Mesenchymal stem cell (in vitro differentiated cells and primary cell): ENCODE measurements at regions not wholly inside any gene's neighbourhood (a gene's known extent, or its start where the extent isn't known, plus 50 kb on each side); places are given as distances from the start of the nearest gene placed in this dataset.

Experiments used
- DNase-seq: peaks from one replicate; pipeline ENCODE4 v3.0.0-alpha.2; 2013
- H2AFZ ChIP-seq: one replicate; pipeline ENCODE4 v1.6.1; 2013; ENCODE audit warnings: low read depth, mild to moderate bottlenecking, control low read depth, inconsistent platforms, low read length, moderate library complexity
- H2AK5ac ChIP-seq: 2 replicates; pipeline ENCODE4 v1.6.1; 2013; ENCODE audit warnings: low read length, moderate library complexity, mild to moderate bottlenecking, inconsistent platforms; ENCODE audit not compliant: severe bottlenecking
- H2BK120ac ChIP-seq: one replicate; pipeline ENCODE4 v1.6.1; 2013; ENCODE audit warnings: low read depth, mild to moderate bottlenecking, inconsistent platforms, low read length, moderate library complexity
- H2BK12ac ChIP-seq, 2 experiments: one replicate each; pipeline ENCODE4 v1.6.1; 2013; ENCODE audit warnings: inconsistent platforms in 2 of 2, low read length in 2 of 2, mild to moderate bottlenecking in 2 of 2, moderate library complexity in 2 of 2, control low read depth in 1 of 2
- H2BK15ac ChIP-seq: one replicate; pipeline ENCODE4 v1.6.1; 2013; ENCODE audit warnings: mild to moderate bottlenecking, low read depth, inconsistent platforms; ENCODE audit not compliant: poor library complexity, severe bottlenecking
- H2BK5ac ChIP-seq: 2 replicates; pipeline ENCODE4 v1.6.1; 2013; ENCODE audit warnings: low read depth, mild to moderate bottlenecking, low read length, control low read depth, inconsistent platforms; ENCODE audit not compliant: poor library complexity, severe bottlenecking
- H3K14ac ChIP-seq, 2 experiments: one replicate each; pipeline ENCODE4 v1.6.1; 2013; ENCODE audit warnings: inconsistent platforms in 2 of 2, low read length in 2 of 2, control low read depth in 1 of 2, mild to moderate bottlenecking in 1 of 2, moderate library complexity in 1 of 2
- H3K18ac ChIP-seq, 2 experiments: one replicate each; pipeline ENCODE4 v1.6.1; 2013; ENCODE audit warnings: inconsistent platforms in 2 of 2, low read length in 2 of 2, control low read depth in 1 of 2, low read depth in 1 of 2, mild to moderate bottlenecking in 1 of 2
- H3K23ac ChIP-seq, 2 experiments: one replicate each; pipeline ENCODE4 v1.6.1; 2013; ENCODE audit warnings: inconsistent platforms in 2 of 2, low read length in 2 of 2, mild to moderate bottlenecking in 2 of 2, moderate library complexity in 2 of 2, control low read depth in 1 of 2
- H3K27ac ChIP-seq: 2 replicates; pipeline ENCODE4 v1.5.1; 2013; ENCODE audit warnings: mild to moderate bottlenecking, moderate library complexity, low read length, control low read depth, inconsistent platforms; ENCODE audit not compliant: poor library complexity, severe bottlenecking
- H3K27me3 ChIP-seq, 2 experiments: 2 replicates each; pipeline versions ENCODE4 v1.6.1 to v1.7.0; 2013; ENCODE audit warnings: low read length in 2 of 2, mild to moderate bottlenecking in 2 of 2, moderate library complexity in 2 of 2, control low read depth in 1 of 2, inconsistent platforms in 1 of 2; ENCODE audit not compliant: control insufficient read depth in 1 of 2, insufficient read depth in 1 of 2
- H3K36me3 ChIP-seq, 2 experiments: 2 replicates each; pipeline versions ENCODE4 v1.6.1 to v1.7.0; 2013; ENCODE audit warnings: low read length in 2 of 2, control low read depth in 1 of 2, inconsistent platforms in 1 of 2, low read depth in 1 of 2, mild to moderate bottlenecking in 1 of 2; ENCODE audit not compliant: insufficient read depth in 2 of 2, control insufficient read depth in 1 of 2
- H3K4ac ChIP-seq, 2 experiments: one replicate each; pipeline ENCODE4 v1.6.1; 2013; ENCODE audit warnings: inconsistent platforms in 2 of 2, low read length in 2 of 2, mild to moderate bottlenecking in 2 of 2, moderate library complexity in 2 of 2, control low read depth in 1 of 2, low read depth in 1 of 2
- H3K4me1 ChIP-seq: 2 replicates; pipeline ENCODE4 v1.6.1; 2013; ENCODE audit warnings: low read depth, low read length, control low read depth; ENCODE audit not compliant: control insufficient read depth, insufficient read depth
- H3K4me2 ChIP-seq: 2 replicates; pipeline ENCODE4 v1.6.1; 2013; ENCODE audit warnings: low read length, mild to moderate bottlenecking, inconsistent platforms; ENCODE audit not compliant: poor library complexity, severe bottlenecking
- H3K4me3 ChIP-seq, 2 experiments: 2 replicates each; pipeline versions ENCODE4 v1.5.1 to v1.7.0; 2013; ENCODE audit warnings: low read length in 2 of 2, mild to moderate bottlenecking in 2 of 2, control low read depth in 1 of 2, low read depth in 1 of 2; ENCODE audit not compliant: insufficient read depth in 1 of 2
- H3K79me1 ChIP-seq: replicated peaks from 2 replicates; pipeline ENCODE4 v1.6.1; 2013; ENCODE audit warnings: mild to moderate bottlenecking, control low read depth, low read length, inconsistent platforms; ENCODE audit not compliant: poor library complexity, severe bottlenecking
- H3K9ac ChIP-seq: 2 replicates; pipeline ENCODE4 v1.7.0; 2013; ENCODE audit warnings: mild to moderate bottlenecking, low read length, moderate library complexity
- H3K9me3 ChIP-seq: 2 replicates; pipeline ENCODE4 v1.7.0; 2013; ENCODE audit warnings: mild to moderate bottlenecking, low read length; ENCODE audit not compliant: control insufficient read depth
- H4K8ac ChIP-seq: one replicate; pipeline ENCODE4 v1.6.1; 2013; ENCODE audit warnings: inconsistent platforms, mild to moderate bottlenecking, low read length, moderate library complexity
- H4K91ac ChIP-seq: one replicate; pipeline ENCODE4 v1.6.1; 2013; ENCODE audit warnings: mild to moderate bottlenecking, low read length, inconsistent platforms
- WGBS: methylation state at CpG from one replicate; pipeline ENCODE4 v1.1.7; 2013; ENCODE audit warnings: mixed read lengths; 5-methylcytosine and 5-hydroxymethylcytosine counted together

GRCh38 chr4:106629268-106629625, 260.7 kb upstream of the GIMD1 start:
- Histone ChIP-seq H4K91ac (no peak overlapping the region), H3K79me1 (no peaks in the 10 kb centered on the region), H3K4me2 (no peak overlapping the region), H3K9me3 (no peaks in the 10 kb centered on the region), H3K9ac (no peak overlapping the region), H2BK15ac (no peak overlapping the region), H2BK5ac (no peak overlapping the region), H2BK12ac (no peak overlapping the region), H3K23ac (no peak overlapping the region), H2BK120ac (no peak overlapping the region), H3K18ac (no peak overlapping the region), H3K27ac (no peak overlapping the region), H3K14ac (no peak overlapping the region), H3K4ac (no peak overlapping the region), H3K36me3 (no peaks in the 10 kb centered on the region), H4K8ac (no peak overlapping the region), H3K4me3 (no peak overlapping the region), H3K4me1 (no peaks in the 10 kb centered on the region), H2AK5ac (no peak overlapping the region), H3K27me3 (no peaks in the 10 kb centered on the region), H2AFZ (no peak overlapping the region)
- no peak for DNase-seq
- no CpG with 5 or more reads among the region's 1 CpG for WGBS

GRCh38 chr4:106628586-106629267, 260.1 kb upstream of the GIMD1 start:
- H2BK15ac ChIP-seq, result no peak overlapping the region
- no peaks in the 10 kb centered on the region for H3K4me1 ChIP-seq
- no peak overlapping the region for H3K23ac ChIP-seq
- H3K9ac ChIP-seq, result no peak overlapping the region
- H3K4ac ChIP-seq, result no peak overlapping the region
- no peak overlapping the region for H2AK5ac ChIP-seq
- no peak overlapping the region for H4K8ac ChIP-seq
- no peak for DNase-seq
- H3K14ac ChIP-seq, result no peak overlapping the region
- no peak overlapping the region for H3K27ac ChIP-seq
- H3K36me3 ChIP-seq, result no peaks in the 10 kb centered on the region
- no peak overlapping the region for H3K4me3 ChIP-seq
- no peak overlapping the region for H3K4me2 ChIP-seq
- no peak overlapping the region for H4K91ac ChIP-seq
- no peak overlapping the region for H3K18ac ChIP-seq
- no peak overlapping the region for H2AFZ ChIP-seq
- no peaks in the 10 kb centered on the region for H3K9me3 ChIP-seq
- H3K79me1 ChIP-seq, result no peaks in the 10 kb centered on the region
- H2BK120ac ChIP-seq, result no peak overlapping the region
- no peak overlapping the region for H2BK5ac ChIP-seq
- H3K27me3 ChIP-seq, result no peaks in the 10 kb centered on the region
- H2BK12ac ChIP-seq, result no peak overlapping the region
- 80% methylated on average over 3 of the region's 4 CpGs for WGBS

- no peak overlapping the region for H2BK5ac ChIP-seq
- no peak overlapping the region for H3K4ac ChIP-seq
- H3K18ac ChIP-seq, result no peak overlapping the region
- H2BK15ac ChIP-seq, result no peak overlapping the region
- no peak overlapping the region for H4K8ac ChIP-seq
- no peak overlapping the region for H3K14ac ChIP-seq
- no peaks in the 10 kb centered on the region for H3K36me3 ChIP-seq
- no peaks in the 10 kb centered on the region for H3K9me3 ChIP-seq
- H3K79me1 ChIP-seq, result no peaks in the 10 kb centered on the region
- DNase-seq, result no peak
- H3K23ac ChIP-seq, result no peak overlapping the region
- H4K91ac ChIP-seq, result no peak overlapping the region
- no CpG with 5 or more reads among the region's 3 CpGs for WGBS
- no peak overlapping the region for H3K27ac ChIP-seq
- H3K27me3 ChIP-seq, result no peaks in the 10 kb centered on the region
- H3K4me3 ChIP-seq, result no peak overlapping the region
- H3K4me1 ChIP-seq, result no peaks in the 10 kb centered on the region
- no peak overlapping the region for H3K9ac ChIP-seq
- H2BK12ac ChIP-seq, result no peak overlapping the region
- H2AFZ ChIP-seq, result no peak overlapping the region
- H2AK5ac ChIP-seq, result no peak overlapping the region
- H3K4me2 ChIP-seq, result no peak overlapping the region
- no peak overlapping the region for H2BK120ac ChIP-seq
Measured at GRCh38 chr4:106627051-106627450, 258.5 kb upstream of the GIMD1 start.

DNA sequence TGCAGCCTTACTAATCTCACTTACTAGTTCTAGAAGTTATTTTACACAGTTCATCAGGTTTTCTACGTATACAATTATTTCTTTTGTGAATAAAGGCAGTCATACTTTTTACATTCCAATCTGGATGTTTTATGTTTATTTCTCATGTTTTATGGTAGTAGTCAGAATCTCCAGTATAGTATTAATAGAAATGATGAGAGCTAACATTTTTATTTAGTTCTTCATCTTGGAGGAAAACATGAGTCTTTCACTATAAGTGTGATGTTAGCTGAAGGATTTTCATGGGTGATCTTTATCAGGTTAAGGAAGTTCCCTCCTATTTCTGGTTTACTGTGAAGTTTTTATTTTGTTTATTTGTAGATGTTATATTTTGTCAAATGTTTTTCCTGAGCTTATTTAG, 256.1 kb upstream of the GIMD1 start:
- Histone ChIP-seq H4K8ac (no peak overlapping the region), H3K9ac (no peak overlapping the region), H3K4me1 (no peaks in the 10 kb centered on the region), H2BK12ac (no peak overlapping the region), H3K79me1 (no peaks in the 10 kb centered on the region), H3K4me3 (no peak overlapping the region), H2AK5ac (no peak overlapping the region), H3K14ac (no peak overlapping the region), H2BK5ac (no peak overlapping the region), H3K36me3 (no peaks in the 10 kb centered on the region), H4K91ac (no peak overlapping the region), H3K18ac (no peak overlapping the region), H3K4me2 (no peak overlapping the region), H3K27me3 (no peaks in the 10 kb centered on the region), H3K27ac (no peak overlapping the region), H3K23ac (no peak overlapping the region), H2AFZ (no peak overlapping the region), H2BK120ac (no peak overlapping the region), H3K9me3 (no peaks in the 10 kb centered on the region), H2BK15ac (no peak overlapping the region), H3K4ac (no peak overlapping the region)
- no CpG with 5 or more reads among the region's 1 CpG for WGBS
- DNase-seq, result no peak
